K562 (cell line): ENCODE measurements at regions not wholly inside any gene's neighbourhood (a gene's known extent, or its start where the extent isn't known, plus 50 kb on each side); places are given as distances from the start of the nearest gene placed in this dataset.

Experiments
- NCOA6 ChIP-seq: fragments of 450-650 bp; IDR thresholded peaks from 2 replicates; pipeline ENCODE4 v1.6.1; 2017; ENCODE audit warnings: mild to moderate bottlenecking
- POU5F1 ChIP-seq: fragments of 150-350 bp; IDR thresholded peaks from 2 replicates; pipeline ENCODE4 v1.6.1; 2014; ENCODE audit warnings: borderline replicate concordance, low read length, low read depth, mild to moderate bottlenecking; ENCODE audit not compliant: partially characterized antibody
- TAF15 ChIP-seq: fragments of 200-400 bp; formaldehyde crosslinking; IDR thresholded peaks from 2 replicates; pipeline ENCODE4 v1.6.1; 2017; ENCODE audit warnings: mild to moderate bottlenecking, low read depth, low read length, moderate library complexity
- TF ChIP-seq, protein P1 (sequence below): IDR thresholded peaks from 3 replicates; pipeline ENCODE4 v1.6.1; 2011; ENCODE audit warnings: borderline replicate concordance, mild to moderate bottlenecking; ENCODE audit not compliant: insufficient read length, insufficient read depth
- TF ChIP-seq, protein P2 (sequence below): fragments of 450-650 bp; formaldehyde crosslinking; IDR thresholded peaks from 2 replicates; pipeline ENCODE4 v1.4.0; 2022; ENCODE audit warnings: mild to moderate bottlenecking, moderate library complexity
- TF ChIP-seq, protein P3 (sequence below), 3 experiments: IDR thresholded peaks in 2 of 3; conservative IDR thresholded peaks in 1 of 3; 2 replicates each; pipeline ENCODE4 v1.5.1; 2011 to 2012; ENCODE audit warnings: low read length in 3 of 3, mild to moderate bottlenecking in 3 of 3, control low read depth in 2 of 3, improper control_type of control experiment in 1 of 3, inconsistent platforms in 1 of 3, low read depth in 1 of 3, mixed read lengths in 1 of 3, moderate library complexity in 1 of 3; ENCODE audit not compliant: insufficient read depth in 2 of 3

DNA sequence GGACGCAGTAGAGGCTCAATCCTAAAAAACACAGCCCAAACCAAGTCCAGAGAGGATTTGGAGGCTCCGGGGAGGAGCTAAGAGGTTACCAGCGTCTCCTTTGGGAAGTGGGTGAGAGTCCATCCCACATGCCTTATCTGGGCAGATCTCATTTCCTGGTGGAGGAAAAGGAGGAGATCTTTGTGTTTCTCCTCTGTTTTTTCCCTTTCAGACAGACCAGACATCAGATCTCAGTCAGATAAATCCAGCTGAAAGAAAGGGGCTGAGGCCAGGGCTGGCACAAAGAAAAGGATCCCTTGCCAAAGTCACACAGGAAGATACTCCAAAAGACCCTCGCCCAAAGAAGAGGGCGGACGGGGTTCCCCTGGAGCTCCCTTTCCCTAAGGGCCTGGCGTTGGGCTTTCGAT lies 58.3 kb upstream of the COMTD1 start:
- no peak for TF ChIP-seq POU5F1
- TF ChIP-seq, protein P1, sequence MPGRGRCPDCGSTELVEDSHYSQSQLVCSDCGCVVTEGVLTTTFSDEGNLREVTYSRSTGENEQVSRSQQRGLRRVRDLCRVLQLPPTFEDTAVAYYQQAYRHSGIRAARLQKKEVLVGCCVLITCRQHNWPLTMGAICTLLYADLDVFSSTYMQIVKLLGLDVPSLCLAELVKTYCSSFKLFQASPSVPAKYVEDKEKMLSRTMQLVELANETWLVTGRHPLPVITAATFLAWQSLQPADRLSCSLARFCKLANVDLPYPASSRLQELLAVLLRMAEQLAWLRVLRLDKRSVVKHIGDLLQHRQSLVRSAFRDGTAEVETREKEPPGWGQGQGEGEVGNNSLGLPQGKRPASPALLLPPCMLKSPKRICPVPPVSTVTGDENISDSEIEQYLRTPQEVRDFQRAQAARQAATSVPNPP, result no peak
- no peak for TF ChIP-seq TAF15
- TF ChIP-seq, protein P2, sequence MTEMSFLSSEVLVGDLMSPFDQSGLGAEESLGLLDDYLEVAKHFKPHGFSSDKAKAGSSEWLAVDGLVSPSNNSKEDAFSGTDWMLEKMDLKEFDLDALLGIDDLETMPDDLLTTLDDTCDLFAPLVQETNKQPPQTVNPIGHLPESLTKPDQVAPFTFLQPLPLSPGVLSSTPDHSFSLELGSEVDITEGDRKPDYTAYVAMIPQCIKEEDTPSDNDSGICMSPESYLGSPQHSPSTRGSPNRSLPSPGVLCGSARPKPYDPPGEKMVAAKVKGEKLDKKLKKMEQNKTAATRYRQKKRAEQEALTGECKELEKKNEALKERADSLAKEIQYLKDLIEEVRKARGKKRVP (CRISPR knock-in tag), result no peak
- TF ChIP-seq NCOA6, result no peak
- TF ChIP-seq, protein P3, sequence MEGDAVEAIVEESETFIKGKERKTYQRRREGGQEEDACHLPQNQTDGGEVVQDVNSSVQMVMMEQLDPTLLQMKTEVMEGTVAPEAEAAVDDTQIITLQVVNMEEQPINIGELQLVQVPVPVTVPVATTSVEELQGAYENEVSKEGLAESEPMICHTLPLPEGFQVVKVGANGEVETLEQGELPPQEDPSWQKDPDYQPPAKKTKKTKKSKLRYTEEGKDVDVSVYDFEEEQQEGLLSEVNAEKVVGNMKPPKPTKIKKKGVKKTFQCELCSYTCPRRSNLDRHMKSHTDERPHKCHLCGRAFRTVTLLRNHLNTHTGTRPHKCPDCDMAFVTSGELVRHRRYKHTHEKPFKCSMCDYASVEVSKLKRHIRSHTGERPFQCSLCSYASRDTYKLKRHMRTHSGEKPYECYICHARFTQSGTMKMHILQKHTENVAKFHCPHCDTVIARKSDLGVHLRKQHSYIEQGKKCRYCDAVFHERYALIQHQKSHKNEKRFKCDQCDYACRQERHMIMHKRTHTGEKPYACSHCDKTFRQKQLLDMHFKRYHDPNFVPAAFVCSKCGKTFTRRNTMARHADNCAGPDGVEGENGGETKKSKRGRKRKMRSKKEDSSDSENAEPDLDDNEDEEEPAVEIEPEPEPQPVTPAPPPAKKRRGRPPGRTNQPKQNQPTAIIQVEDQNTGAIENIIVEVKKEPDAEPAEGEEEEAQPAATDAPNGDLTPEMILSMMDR (IDR thresholded peaks at IDR 0.05 in 2 of 3, conservative IDR thresholded peaks at IDR 0.05 in 1 of 3; ENCODE audit: insufficient read depth in 2 of 3, low read depth in 1 of 3, low read length in 3 of 3), result no peak
